Naive thymus-derived CD4-positive, alpha-beta T cell (primary cell): ENCODE measurements at regions not wholly inside any gene's neighbourhood (a gene's known extent, or its start where the extent isn't known, plus 50 kb on each side); places are given as distances from the start of the nearest gene placed in this dataset.
"Not testable (repeated sequence)": the region's sequence is repeated elsewhere in the genome, so short reads cannot be mapped to it uniquely, and the experiment has no call there.

Experiments
- ATAC-seq: fragments of 150-1000 bp; cut with Tn5 transposase; 2 replicates; pipeline ENCODE4 v1.10.0; 2021; ENCODE audit warnings: mild to moderate bottlenecking, moderate library complexity
- CTCF ChIA-PET: fragments of 350-600 bp; sonication (Branson Sonifier 250); formaldehyde crosslinking; loops from one replicate; lab custom pipeline; 2021; ENCODE audit warnings: antibody characterized with exemption; lab: Charles Lee
- POLR2A ChIA-PET: fragments of 350-600 bp; sonication (Branson Sonifier 250); formaldehyde crosslinking; loops from one replicate; lab custom pipeline; 2021; ENCODE audit warnings: antibody characterized with exemption, inconsistent platforms; lab: Charles Lee
- DNase-seq, 9 donors: peaks; one replicate each; pipeline versions ENCODE4 v3.0.0 to v3.0.0-alpha.2; 2020 to 2022; ENCODE audit warnings: mixed read lengths in 1 of 9
- H3K27ac ChIP-seq: one replicate; pipeline ENCODE4 v1.7.0; 2013; ENCODE audit warnings: mild to moderate bottlenecking, low read depth, low read length, moderate library complexity
- H3K27me3 ChIP-seq, 2 donors: one replicate each; pipeline ENCODE4 v1.7.0; 2013; ENCODE audit warnings: low read length in 2 of 2, mild to moderate bottlenecking in 2 of 2, moderate library complexity in 2 of 2; ENCODE audit not compliant: control insufficient read depth in 2 of 2, insufficient read depth in 2 of 2
- H3K36me3 ChIP-seq, 3 experiments: 1 replicate in 2 of 3; 2 replicates in 1 of 3; pipeline ENCODE4 v1.7.0; 2013; ENCODE audit warnings: low read length in 3 of 3, mild to moderate bottlenecking in 3 of 3, moderate library complexity in 1 of 3; ENCODE audit not compliant: insufficient read depth in 3 of 3, control insufficient read depth in 2 of 3
- H3K4me1 ChIP-seq, 2 donors: one replicate each; pipeline ENCODE4 v1.7.0; 2013; ENCODE audit warnings: low read length in 2 of 2, mild to moderate bottlenecking in 2 of 2, moderate library complexity in 1 of 2; ENCODE audit not compliant: control insufficient read depth in 2 of 2, insufficient read depth in 2 of 2
- H3K4me3 ChIP-seq: 2 replicates; pipeline ENCODE4 v1.7.0; 2013; ENCODE audit warnings: mild to moderate bottlenecking, low read length
- H3K9me3 ChIP-seq, 3 experiments: 1 replicate in 2 of 3; 2 replicates in 1 of 3; pipeline ENCODE4 v1.7.0; 2013; ENCODE audit warnings: low read length in 3 of 3; ENCODE audit not compliant: control insufficient read depth in 2 of 3
- H3K27ac Mint-ChIP-seq, 9 donors: one replicate each; pipeline ENCODE4 v1.8.0; 2020 to 2022; ENCODE audit warnings: mixed read lengths in 9 of 9, mild to moderate bottlenecking in 8 of 9, moderate library complexity in 5 of 9, inconsistent platforms in 2 of 9
- H3K27me3 Mint-ChIP-seq, 5 donors: one replicate each; pipeline ENCODE4 v1.8.0; 2021 to 2022; ENCODE audit warnings: mixed read lengths in 5 of 5, mild to moderate bottlenecking in 1 of 5
- H3K36me3 Mint-ChIP-seq, 5 donors: one replicate each; pipeline ENCODE4 v1.8.0; 2020 to 2022; ENCODE audit warnings: mixed read lengths in 5 of 5, mild to moderate bottlenecking in 3 of 5, inconsistent platforms in 1 of 5
- H3K4me1 Mint-ChIP-seq, 7 donors: one replicate each; pipeline ENCODE4 v1.8.0; 2020 to 2022; ENCODE audit warnings: mixed read lengths in 7 of 7, mild to moderate bottlenecking in 3 of 7, inconsistent platforms in 1 of 7
- H3K4me3 Mint-ChIP-seq, 10 donors: one replicate each; pipeline ENCODE4 v1.8.0; 2020 to 2022; ENCODE audit warnings: mild to moderate bottlenecking in 10 of 10, mixed read lengths in 10 of 10, moderate library complexity in 6 of 10, inconsistent platforms in 2 of 10
- H3K9me3 Mint-ChIP-seq, 11 donors: one replicate each; pipeline ENCODE4 v1.8.0; 2020 to 2022; ENCODE audit warnings: mixed read lengths in 11 of 11, mild to moderate bottlenecking in 4 of 11, inconsistent platforms in 1 of 11, moderate library complexity in 1 of 11
- intact Hi-C, 2 donors: fragments of 100-400 bp; cut with micrococcal nuclease; formaldehyde crosslinking; loops; one replicate each; pipeline ENCODE4 v1.15.1; 2023

DNA sequence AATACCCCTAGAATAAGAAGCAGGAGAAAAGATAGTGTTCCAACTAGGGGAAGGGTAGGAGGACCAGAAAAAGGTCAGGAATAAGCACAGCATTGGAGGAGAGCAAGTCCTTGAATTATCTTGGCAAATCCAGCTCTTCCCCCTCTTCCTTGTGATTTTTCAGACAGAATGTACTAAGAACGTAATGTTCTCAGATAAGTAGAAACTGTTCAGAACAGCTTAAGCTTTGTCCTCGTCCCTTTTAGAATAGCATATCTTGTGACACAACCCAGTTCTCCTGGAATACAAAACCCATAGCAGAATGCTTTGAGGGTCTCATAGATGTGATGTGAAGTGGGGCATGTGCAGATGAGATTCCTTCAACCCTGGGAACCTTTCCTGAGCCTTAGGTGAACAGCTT is 97.4 kb downstream of the EMB start:
- Mint-ChIP-seq H3K4me3 (no peak overlapping the region), H3K27ac (no peak overlapping the region), H3K9me3 (peaks cover 0 to 2% (median 0%) of the 10 kb centered on the region in 11 donors), H3K27me3 (peaks cover 0 to 16% (median 0%) of the 10 kb centered on the region in 5 donors), H3K4me1 (no peaks in the 10 kb centered on the region), H3K36me3 (peaks cover 0 to 3% (median 0%) of the 10 kb centered on the region in 5 donors)
- ChIA-PET POLR2A (no interaction called here), CTCF (no interaction called here)
- Histone ChIP-seq H3K27ac (no peak overlapping the region), H3K4me1 (no peaks in the 10 kb centered on the region), H3K9me3 (no peaks in the 10 kb centered on the region), H3K36me3 (no peaks in the 10 kb centered on the region), H3K27me3 (no peaks in the 10 kb centered on the region), H3K4me3 (no peak overlapping the region)
- no peak for DNase-seq
- intact Hi-C loops: no loop called here
- no peak for ATAC-seq

DNA sequence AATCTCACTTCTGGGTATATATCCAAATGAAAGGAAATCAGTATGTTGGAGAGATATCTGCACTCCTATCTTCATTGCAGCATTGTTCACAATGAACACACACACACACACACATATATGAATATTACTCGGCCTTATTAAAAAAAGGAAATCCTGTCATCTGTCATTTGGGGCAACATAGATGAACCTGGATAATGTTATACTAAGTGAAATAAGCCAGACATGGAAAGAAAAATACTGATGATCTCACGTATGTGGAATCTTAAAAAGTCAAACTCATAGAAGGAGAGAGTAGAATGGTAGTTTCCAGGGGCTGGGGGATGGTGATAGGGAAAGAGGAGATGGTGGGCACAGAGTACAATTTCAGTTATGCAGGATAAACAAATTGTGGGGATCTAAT is 100.3 kb downstream of the EMB start:
- no peak for DNase-seq
- POLR2A ChIA-PET: no interaction called here
- CTCF ChIA-PET: no interaction called here
- Histone ChIP-seq H3K36me3 (no peaks in the 10 kb centered on the region), H3K27ac (no peak overlapping the region), H3K4me1 (no peaks in the 10 kb centered on the region), H3K27me3 (no peaks in the 10 kb centered on the region), H3K4me3 (no peak overlapping the region), H3K9me3 (no peaks in the 10 kb centered on the region)
- intact Hi-C loops: no loop called here
- no peaks in the 10 kb centered on the region for H3K4me1 Mint-ChIP-seq
- H3K4me3 Mint-ChIP-seq: no peak overlapping the region
- no peak for ATAC-seq
- H3K36me3 Mint-ChIP-seq: peaks cover 0 to 12% (median 6%) of the 10 kb centered on the region in 5 donors
- H3K27me3 Mint-ChIP-seq: peaks cover 0 to 14% (median 0%) of the 10 kb centered on the region in 5 donors
- peak overlapping the region in 1 of 9 donors; percentile 27 for H3K27ac Mint-ChIP-seq
- peaks cover 0 to 1% (median 0%) of the 10 kb centered on the region in 11 donors for H3K9me3 Mint-ChIP-seq

DNA sequence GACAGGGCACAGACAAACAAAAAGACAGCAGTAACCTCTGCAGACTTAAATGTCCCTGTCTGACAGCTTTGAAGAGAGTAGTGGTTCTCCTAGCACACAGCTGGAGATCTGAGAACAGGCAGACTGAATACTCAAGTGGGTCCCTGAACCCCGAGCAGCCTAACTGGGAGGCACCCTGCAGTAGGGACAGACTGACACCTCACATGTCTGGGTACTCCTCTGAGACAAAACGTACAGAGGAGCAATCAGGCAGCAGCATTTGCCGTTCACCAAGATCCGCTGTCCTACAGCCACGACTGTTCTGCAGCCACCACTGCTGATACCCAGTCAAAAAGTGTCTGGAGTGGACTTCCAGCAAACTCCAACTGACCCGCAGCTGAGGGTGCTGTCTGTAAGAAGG is 110.5 kb downstream of the EMB start:
- H3K27me3 Mint-ChIP-seq: peaks cover 0 to 13% (median 0%) of the 10 kb centered on the region in 5 donors
- H3K9me3 ChIP-seq, H3K36me3 ChIP-seq, H3K27ac ChIP-seq, H3K4me1 ChIP-seq, H3K4me3 ChIP-seq, CTCF ChIA-PET, H3K27me3 ChIP-seq, intact Hi-C loops, DNase-seq, ATAC-seq, H3K27ac Mint-ChIP-seq, H3K4me3 Mint-ChIP-seq: not testable (repeated sequence)
- H3K36me3 Mint-ChIP-seq: peaks cover 8 to 30% (median 17%) of the 10 kb centered on the region in 5 donors
- peaks cover 5 to 36% (median 18%) of the 10 kb centered on the region in 11 donors for H3K9me3 Mint-ChIP-seq
- peaks cover 12 to 29% (median 22%) of the 10 kb centered on the region in 7 donors for H3K4me1 Mint-ChIP-seq
- POLR2A ChIA-PET: interaction anchor here (0.6 kb wide), 1 partner anchor 110 kb away, joined by 3 read pairs; the partner anchor contains the start of gene EMB

DNA sequence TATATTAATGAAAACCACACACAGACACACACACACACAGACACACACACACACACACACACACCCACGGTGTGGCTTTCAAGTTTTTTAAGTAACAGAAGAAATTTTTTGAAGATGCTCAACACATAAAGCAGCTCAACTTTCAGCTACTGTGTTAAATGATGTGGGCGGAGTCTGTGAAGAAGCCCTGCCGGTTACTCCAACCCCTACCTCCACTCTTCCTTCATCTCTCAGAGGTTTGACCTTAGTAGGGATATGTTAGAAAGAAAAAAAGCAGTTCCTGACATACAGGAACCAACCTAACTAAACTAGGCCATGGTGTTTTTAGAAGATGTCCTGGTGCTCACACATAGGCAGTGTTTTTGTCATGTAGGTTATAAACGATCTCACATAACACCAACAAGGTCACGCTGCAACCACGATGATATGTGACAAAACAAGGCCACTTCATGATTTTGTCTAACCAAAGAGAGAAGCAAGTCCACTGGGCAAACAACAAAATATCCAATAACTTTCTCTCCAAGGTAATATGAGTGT is 112.8 kb downstream of the EMB start:
- H3K36me3 Mint-ChIP-seq: peaks cover 8 to 21% (median 15%) of the 10 kb centered on the region in 5 donors
- ChIA-PET CTCF (interaction anchor here (0.7 kb wide), 1 partner anchor 488 kb away, joined by 3 read pairs; no protein-coding TSS in a partner anchor), POLR2A (interaction anchor here (0.9 kb wide), 1 partner anchor 105 kb away, joined by 6 read pairs; no protein-coding TSS in a partner anchor)
- peak overlapping the region in 5 of 9 donors; percentile 30 to 75 (median 54) for H3K27ac Mint-ChIP-seq
- peaks cover 5 to 33% (median 13%) of the 10 kb centered on the region in 11 donors for H3K9me3 Mint-ChIP-seq
- H3K4me1 Mint-ChIP-seq: peaks cover 12 to 29% (median 22%) of the 10 kb centered on the region in 7 donors
- H3K36me3 ChIP-seq: no peaks in the 10 kb centered on the region
- H3K4me3 Mint-ChIP-seq: peak overlapping the region in 7 of 10 donors; percentile 11 to 54 (median 44)
- H3K9me3 ChIP-seq: no peaks in the 10 kb centered on the region
- peak overlapping the region; percentile 7 for H3K4me3 ChIP-seq
- peak in 2 of 9 donors; percentile 1 for DNase-seq
- no peak overlapping the region for H3K27ac ChIP-seq
- H3K27me3 ChIP-seq: no peaks in the 10 kb centered on the region
- peaks cover 0 to 14% (median 0%) of the 10 kb centered on the region in 5 donors for H3K27me3 Mint-ChIP-seq
- peak; percentile 38 for ATAC-seq
- intact Hi-C loops: loop anchor here (5.0 to 10.0 kb wide), 2 partner anchors 87 to 424 kb away; no protein-coding TSS in a partner anchor
- H3K4me1 ChIP-seq: peaks cover 0 to 9% of the 10 kb centered on the region in 2 donors

DNA sequence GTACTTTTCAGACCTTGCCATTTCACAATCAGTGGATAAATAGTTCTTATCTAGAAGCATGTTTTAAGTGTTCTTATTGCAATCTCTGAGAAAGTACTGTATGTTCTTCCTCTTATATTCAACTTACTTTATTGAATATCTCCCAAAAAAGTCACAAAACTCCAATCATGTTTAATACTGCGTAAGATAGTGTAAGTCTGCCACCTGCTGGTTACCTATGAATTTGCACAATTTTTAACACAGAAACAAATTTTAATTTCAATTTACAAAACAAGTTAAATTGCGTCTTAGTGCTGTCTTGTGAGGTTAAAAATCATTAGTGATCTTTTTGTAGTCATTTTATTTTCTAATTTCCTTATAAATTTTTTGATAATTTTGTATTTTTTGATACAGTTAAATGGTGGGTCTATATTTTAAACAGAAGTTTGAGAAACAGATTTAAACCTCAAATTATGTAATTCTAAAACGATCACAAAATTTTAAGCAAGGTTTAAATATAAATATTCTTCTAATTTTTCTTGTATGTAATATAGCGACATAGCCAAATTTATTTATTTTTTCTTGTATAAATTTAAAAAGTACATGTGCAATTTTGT is 115.8 kb downstream of the EMB start:
- H3K9me3 Mint-ChIP-seq: peaks cover 0 to 5% (median 0%) of the 10 kb centered on the region in 11 donors
- Histone ChIP-seq H3K36me3 (no peaks in the 10 kb centered on the region), H3K4me3 (no peak overlapping the region), H3K4me1 (peaks cover 0 to 9% of the 10 kb centered on the region in 2 donors), H3K27me3 (no peaks in the 10 kb centered on the region), H3K9me3 (no peaks in the 10 kb centered on the region), H3K27ac (no peak overlapping the region)
- DNase-seq: peak in 5 of 9 donors; percentile 2 to 33 (median 29)
- H3K27ac Mint-ChIP-seq: no peak overlapping the region
- peaks cover 0 to 6% (median 0%) of the 10 kb centered on the region in 5 donors for H3K36me3 Mint-ChIP-seq
- H3K4me3 Mint-ChIP-seq: no peak overlapping the region
- H3K4me1 Mint-ChIP-seq: peaks cover 7 to 24% (median 16%) of the 10 kb centered on the region in 7 donors
- ChIA-PET POLR2A (no interaction called here), CTCF (interaction anchor here (0.7 kb wide), 1 partner anchor 88 kb away, joined by 3 read pairs; no protein-coding TSS in a partner anchor)
- peak; percentile 42 for ATAC-seq
- intact Hi-C loops: loop anchor here (1.0 to 10.0 kb wide), 4 partner anchors 89 to 427 kb away; no protein-coding TSS in a partner anchor
- peaks cover 0 to 5% (median 0%) of the 10 kb centered on the region in 5 donors for H3K27me3 Mint-ChIP-seq

DNA sequence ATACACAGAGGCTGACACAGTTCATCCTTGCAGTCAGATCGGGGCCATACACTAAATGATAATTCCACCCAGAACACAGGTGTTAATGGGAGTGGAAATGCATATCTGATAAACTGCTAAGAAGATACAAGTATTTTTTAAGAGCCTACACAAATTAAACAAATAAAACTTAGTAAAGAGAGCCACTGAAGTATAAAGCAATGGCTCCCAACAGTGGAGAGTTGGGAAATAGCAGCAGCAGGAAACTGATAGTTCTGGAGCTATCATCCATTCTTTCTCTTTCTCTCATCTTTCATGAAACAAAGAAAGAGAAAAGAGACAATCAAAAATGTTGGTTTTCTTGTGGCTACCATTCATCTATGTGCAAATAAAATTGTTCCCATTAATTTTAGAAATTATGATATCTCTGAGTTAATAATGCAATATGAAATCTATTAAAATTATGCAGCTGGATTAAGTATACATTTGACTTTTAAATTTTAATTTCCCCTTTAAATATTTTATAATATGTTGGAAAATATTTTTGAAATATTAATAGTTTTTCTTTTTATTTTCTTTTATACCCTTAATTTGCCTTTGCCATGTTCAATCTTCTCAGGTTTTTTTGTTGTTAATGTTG is 120.8 kb downstream of the EMB start:
- DNase-seq (no peak), ATAC-seq (no peak)
- Mint-ChIP-seq H3K9me3 (no peaks in the 10 kb centered on the region), H3K4me1 (peaks cover 0 to 2% (median 0%) of the 10 kb centered on the region in 7 donors), H3K4me3 (no peak overlapping the region), H3K27me3 (peaks cover 0 to 2% (median 0%) of the 10 kb centered on the region in 5 donors), H3K27ac (no peak overlapping the region), H3K36me3 (peaks cover 0 to 5% (median 0%) of the 10 kb centered on the region in 5 donors)
- ChIA-PET POLR2A (no interaction called here), CTCF (no interaction called here)
- no peaks in the 10 kb centered on the region for H3K9me3 ChIP-seq
- H3K36me3 ChIP-seq: no peaks in the 10 kb centered on the region
- H3K27ac ChIP-seq: no peak overlapping the region
- no peaks in the 10 kb centered on the region for H3K27me3 ChIP-seq
- no peaks in the 10 kb centered on the region for H3K4me1 ChIP-seq
- intact Hi-C loops: loop anchor here in 1 of 2 donors (10.0 kb wide), 1 partner anchor 95 kb away; no protein-coding TSS in a partner anchor
- no peak overlapping the region for H3K4me3 ChIP-seq
